ENCODE measurements at regions not wholly inside any gene's neighbourhood (a gene's known extent, or its start where the extent isn't known, plus 50 kb on each side); places are given as distances from the start of the nearest gene placed in this dataset.

DNA sequence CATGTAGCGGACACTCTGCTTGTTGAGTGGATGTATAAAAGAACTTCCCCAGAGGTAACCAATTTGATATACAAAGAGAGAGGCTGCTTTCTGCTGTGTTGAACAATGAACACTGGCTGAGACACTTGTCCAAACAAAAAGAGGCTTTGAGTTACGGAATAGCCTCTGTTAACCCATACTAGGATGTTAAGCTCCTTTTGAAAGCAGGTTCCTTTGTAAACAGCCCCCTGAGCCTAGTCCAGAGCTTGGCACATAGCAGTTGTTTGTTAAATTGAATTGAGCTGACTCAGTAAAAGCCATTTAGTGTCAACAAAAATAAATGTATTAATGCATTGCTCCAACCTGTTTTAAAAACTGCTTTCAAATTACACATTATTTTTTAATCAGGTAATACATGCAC is 200.1 kb downstream of the MZT1 start:
- TF ChIP-seq POLR2A (IDR thresholded peaks at IDR 0.05) (no peak), POLR2AphosphoS5 (IDR thresholded peaks at IDR 0.05) (no peak)
- TF ChIP-seq, protein P1, sequence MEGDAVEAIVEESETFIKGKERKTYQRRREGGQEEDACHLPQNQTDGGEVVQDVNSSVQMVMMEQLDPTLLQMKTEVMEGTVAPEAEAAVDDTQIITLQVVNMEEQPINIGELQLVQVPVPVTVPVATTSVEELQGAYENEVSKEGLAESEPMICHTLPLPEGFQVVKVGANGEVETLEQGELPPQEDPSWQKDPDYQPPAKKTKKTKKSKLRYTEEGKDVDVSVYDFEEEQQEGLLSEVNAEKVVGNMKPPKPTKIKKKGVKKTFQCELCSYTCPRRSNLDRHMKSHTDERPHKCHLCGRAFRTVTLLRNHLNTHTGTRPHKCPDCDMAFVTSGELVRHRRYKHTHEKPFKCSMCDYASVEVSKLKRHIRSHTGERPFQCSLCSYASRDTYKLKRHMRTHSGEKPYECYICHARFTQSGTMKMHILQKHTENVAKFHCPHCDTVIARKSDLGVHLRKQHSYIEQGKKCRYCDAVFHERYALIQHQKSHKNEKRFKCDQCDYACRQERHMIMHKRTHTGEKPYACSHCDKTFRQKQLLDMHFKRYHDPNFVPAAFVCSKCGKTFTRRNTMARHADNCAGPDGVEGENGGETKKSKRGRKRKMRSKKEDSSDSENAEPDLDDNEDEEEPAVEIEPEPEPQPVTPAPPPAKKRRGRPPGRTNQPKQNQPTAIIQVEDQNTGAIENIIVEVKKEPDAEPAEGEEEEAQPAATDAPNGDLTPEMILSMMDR (IDR thresholded peaks at IDR 0.05), result no peak
